Neural cell (in vitro differentiated cells): ENCODE measurements at regions not wholly inside any gene's neighbourhood (a gene's known extent, or its start where the extent isn't known, plus 50 kb on each side); places are given as distances from the start of the nearest gene placed in this dataset.

Source experiments
- EP300 ChIP-seq: fragments of 450-650 bp; conservative IDR thresholded peaks from 2 replicates; pipeline ENCODE4 v1.6.1; 2014; ENCODE audit warnings: antibody characterized with exemption, mild to moderate bottlenecking, moderate library complexity; ENCODE audit not compliant: poor library complexity, severe bottlenecking
- EZH2 ChIP-seq: fragments of 200-600, 300-800 bp; shearing (Covaris generic), sonication (generic); IDR thresholded peaks from 2 replicates; pipeline ENCODE4 v1.6.1; 2014; ENCODE audit warnings: antibody characterized with exemption, low read length, borderline replicate concordance, mild to moderate bottlenecking; ENCODE audit not compliant: insufficient read depth, poor library complexity, severe bottlenecking
- POLR2AphosphoS5 ChIP-seq: IDR thresholded peaks from 2 replicates; pipeline ENCODE4 v1.6.1; 2012
- TAF1 ChIP-seq: IDR thresholded peaks from 2 replicates; pipeline ENCODE4 v1.6.1; 2012; ENCODE audit warnings: low read depth
- TF ChIP-seq, protein P1 (sequence below): fragments of 450-650 bp; IDR thresholded peaks from 2 replicates; pipeline ENCODE4 v1.5.1; 2014; ENCODE audit warnings: antibody characterized with exemption, mild to moderate bottlenecking, moderate library complexity; ENCODE audit not compliant: poor library complexity, severe bottlenecking

DNA sequence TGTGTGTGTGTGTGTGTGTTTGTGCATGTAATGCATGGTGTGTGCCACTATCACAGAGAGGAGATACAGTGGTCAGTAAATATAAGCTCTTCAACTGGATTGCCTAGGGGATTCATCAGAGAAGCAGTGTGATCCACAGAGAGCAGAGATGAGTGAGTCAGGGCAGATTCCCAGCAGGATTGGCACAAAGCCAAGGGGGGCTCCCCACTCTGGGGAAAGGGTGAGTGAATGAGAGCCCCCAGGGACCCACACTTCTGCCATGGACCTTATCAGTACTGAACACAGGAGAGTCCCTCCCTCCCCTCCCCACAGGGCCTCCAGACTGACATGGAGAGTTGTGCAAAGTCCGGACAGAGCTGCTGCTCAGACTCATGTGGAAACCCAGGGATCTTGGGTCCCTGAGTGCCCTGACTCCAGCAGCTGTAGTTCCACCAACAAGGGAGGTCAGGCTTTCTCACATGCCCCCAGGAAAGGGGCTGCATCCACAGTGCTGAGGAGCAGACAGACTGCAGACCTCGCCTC is 748.8 kb downstream of the NR4A2 start:
- TF ChIP-seq, protein P1, sequence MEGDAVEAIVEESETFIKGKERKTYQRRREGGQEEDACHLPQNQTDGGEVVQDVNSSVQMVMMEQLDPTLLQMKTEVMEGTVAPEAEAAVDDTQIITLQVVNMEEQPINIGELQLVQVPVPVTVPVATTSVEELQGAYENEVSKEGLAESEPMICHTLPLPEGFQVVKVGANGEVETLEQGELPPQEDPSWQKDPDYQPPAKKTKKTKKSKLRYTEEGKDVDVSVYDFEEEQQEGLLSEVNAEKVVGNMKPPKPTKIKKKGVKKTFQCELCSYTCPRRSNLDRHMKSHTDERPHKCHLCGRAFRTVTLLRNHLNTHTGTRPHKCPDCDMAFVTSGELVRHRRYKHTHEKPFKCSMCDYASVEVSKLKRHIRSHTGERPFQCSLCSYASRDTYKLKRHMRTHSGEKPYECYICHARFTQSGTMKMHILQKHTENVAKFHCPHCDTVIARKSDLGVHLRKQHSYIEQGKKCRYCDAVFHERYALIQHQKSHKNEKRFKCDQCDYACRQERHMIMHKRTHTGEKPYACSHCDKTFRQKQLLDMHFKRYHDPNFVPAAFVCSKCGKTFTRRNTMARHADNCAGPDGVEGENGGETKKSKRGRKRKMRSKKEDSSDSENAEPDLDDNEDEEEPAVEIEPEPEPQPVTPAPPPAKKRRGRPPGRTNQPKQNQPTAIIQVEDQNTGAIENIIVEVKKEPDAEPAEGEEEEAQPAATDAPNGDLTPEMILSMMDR, result no peak
- TF ChIP-seq EZH2 (no peak), POLR2AphosphoS5 (no peak), TAF1 (no peak), EP300 (no peak)
